ENCODE measurements at regions not wholly inside any gene's neighbourhood (a gene's known extent, or its start where the extent isn't known, plus 50 kb on each side); places are given as distances from the start of the nearest gene placed in this dataset.
"Not testable (repeated sequence)": the region's sequence is repeated elsewhere in the genome, so short reads cannot be mapped to it uniquely, and the experiment has no call there.

GRCh38 chr5:130955041-130955440 is 210.0 kb downstream of the HINT1 start:
- DNase-seq (ENCODE audit: low spot score) = no peak

- DNase-seq (ENCODE audit: low spot score) = no peak
Observed at GRCh38 chr5:130954336-130954735, 210.7 kb downstream of the HINT1 start.

- no peak for DNase-seq (ENCODE audit: low spot score)
Observed at GRCh38 chr5:130939059-130939458, 226.0 kb downstream of the HINT1 start.

GRCh38 chr5:130937046-130937445 is 228.0 kb downstream of the HINT1 start:
- DNase-seq (ENCODE audit: low spot score) = no peak

- peak; percentile 58 for DNase-seq (ENCODE audit: low spot score)
Observed at GRCh38 chr5:130923543-130924124, 241.4 kb downstream of the HINT1 start.

GRCh38 chr5:130912088-130912487 is 253.0 kb downstream of the HINT1 start:
- no peak for DNase-seq (ENCODE audit: low spot score)

- DNase-seq (ENCODE audit: low spot score) = no peak
Observed at GRCh38 chr5:130908186-130908585, 256.9 kb downstream of the HINT1 start.

- DNase-seq (ENCODE audit: low spot score) = not testable (repeated sequence)
Observed at GRCh38 chr5:130897537-130898195, 267.4 kb downstream of the HINT1 start.

- DNase-seq (ENCODE audit: low spot score) = not testable (repeated sequence)
Observed at GRCh38 chr5:130897181-130897536, 267.9 kb downstream of the HINT1 start.

- DNase-seq (ENCODE audit: low spot score) = no peak
Observed at GRCh38 chr5:130896636-130897035, 268.4 kb downstream of the HINT1 start.

- no peak for DNase-seq (ENCODE audit: low spot score)
Observed at GRCh38 chr5:130893006-130893405, 272.1 kb downstream of the HINT1 start.

- DNase-seq (ENCODE audit: low spot score) = no peak
Observed at GRCh38 chr5:130890610-130891009, 274.4 kb downstream of the HINT1 start.

- DNase-seq (ENCODE audit: low spot score) = no peak
Observed at GRCh38 chr5:130885691-130886090, 279.4 kb downstream of the HINT1 start.

GRCh38 chr5:130885027-130885426 is 280.0 kb downstream of the HINT1 start:
- DNase-seq (ENCODE audit: low spot score) = no peak

GRCh38 chr5:130884023-130884422 is 281.0 kb downstream of the HINT1 start:
- no peak for DNase-seq (ENCODE audit: low spot score)

GRCh38 chr5:130875656-130876055 is 289.4 kb downstream of the HINT1 start:
- no peak for DNase-seq (ENCODE audit: low spot score)

GRCh38 chr5:130874861-130875417 is 290.1 kb downstream of the HINT1 start:
- peak; percentile 75 for DNase-seq (ENCODE audit: low spot score)

- peak; percentile 56 for DNase-seq (ENCODE audit: low spot score)
Observed at GRCh38 chr5:130871346-130872086, 293.5 kb downstream of the HINT1 start.

- no peak for DNase-seq (ENCODE audit: low spot score)
Observed at GRCh38 chr5:130870691-130871090, 294.4 kb downstream of the HINT1 start.

- DNase-seq (ENCODE audit: low spot score) = peak; percentile 33
Observed at GRCh38 chr5:130868186-130868840, 296.7 kb downstream of the HINT1 start.

GRCh38 chr5:130845049-130845765 is 319.8 kb downstream of the HINT1 start:
- no peak for DNase-seq (ENCODE audit: low spot score)

Measured in AG20443 (cell line).